ENCODE measurements at regions not wholly inside any gene's neighbourhood (a gene's known extent, or its start where the extent isn't known, plus 50 kb on each side); places are given as distances from the start of the nearest gene placed in this dataset.
A peak's percentile ranks its signal among the peaks of the same experiment; 100 is the strongest.

GRCh38 chr15:81685237-81685636, 311.2 kb upstream of the TMC3 start:
- ATAC-seq (ENCODE audit: low read depth), result peak; percentile 46; the same call in 1 of the 3 replicates
- H3K36me3 ChIP-seq (ENCODE audit: low read depth), result no peaks in the 10 kb centered on the region
- H3K27me3 ChIP-seq (ENCODE audit: insufficient read depth, poor library complexity, severe bottlenecking), result peaks cover 13% of the 10 kb centered on the region
- no peak overlapping the region for H3K4me3 ChIP-seq (ENCODE audit: severe bottlenecking)
- TF ChIP-seq CTCF (IDR thresholded peaks at IDR 0.05; ENCODE audit: poor library complexity, severe bottlenecking), result no peak
- H3K4me1 ChIP-seq (ENCODE audit: insufficient read depth, poor library complexity, severe bottlenecking), result no peaks in the 10 kb centered on the region
- DNase-seq (ENCODE audit: low spot score), result no peak
- no peak overlapping the region for H3K27ac ChIP-seq (ENCODE audit: poor library complexity, severe bottlenecking)
- H3K9me3 ChIP-seq (ENCODE audit: severe bottlenecking), result peaks cover 4% of the 10 kb centered on the region

GRCh38 chr15:81680829-81681228, 306.8 kb upstream of the TMC3 start:
- H3K27me3 ChIP-seq (ENCODE audit: insufficient read depth, poor library complexity, severe bottlenecking), result peaks cover 7% of the 10 kb centered on the region
- no peak overlapping the region for H3K4me3 ChIP-seq (ENCODE audit: severe bottlenecking)
- DNase-seq (ENCODE audit: low spot score) (no peak), ATAC-seq (ENCODE audit: low read depth) (no peak)
- no peaks in the 10 kb centered on the region for H3K4me1 ChIP-seq (ENCODE audit: insufficient read depth, poor library complexity, severe bottlenecking)
- TF ChIP-seq CTCF (IDR thresholded peaks at IDR 0.05; ENCODE audit: poor library complexity, severe bottlenecking), result no peak
- peaks cover 4% of the 10 kb centered on the region for H3K9me3 ChIP-seq (ENCODE audit: severe bottlenecking)
- no peaks in the 10 kb centered on the region for H3K36me3 ChIP-seq (ENCODE audit: low read depth)
- no peak overlapping the region for H3K27ac ChIP-seq (ENCODE audit: poor library complexity, severe bottlenecking)

- ATAC-seq (ENCODE audit: low read depth), result 0 out of 3 replicates have a peak, but pooled peaks have one; percentile 19
- Histone ChIP-seq H3K4me1 (ENCODE audit: insufficient read depth, poor library complexity, severe bottlenecking) (peaks cover 4% of the 10 kb centered on the region), H3K4me3 (ENCODE audit: severe bottlenecking) (no peak overlapping the region), H3K36me3 (ENCODE audit: low read depth) (no peaks in the 10 kb centered on the region), H3K27me3 (ENCODE audit: insufficient read depth, poor library complexity, severe bottlenecking) (peaks cover 3% of the 10 kb centered on the region), H3K27ac (ENCODE audit: poor library complexity, severe bottlenecking) (no peak overlapping the region), H3K9me3 (ENCODE audit: severe bottlenecking) (no peaks in the 10 kb centered on the region)
- no peak for DNase-seq (ENCODE audit: low spot score)
- TF ChIP-seq CTCF (IDR thresholded peaks at IDR 0.05; ENCODE audit: poor library complexity, severe bottlenecking), result no peak
Measured at GRCh38 chr15:81666839-81667238, 292.8 kb upstream of the TMC3 start.

- H3K27ac ChIP-seq (ENCODE audit: poor library complexity, severe bottlenecking), result no peak overlapping the region
- H3K4me1 ChIP-seq (ENCODE audit: insufficient read depth, poor library complexity, severe bottlenecking), result no peaks in the 10 kb centered on the region
- DNase-seq (ENCODE audit: low spot score) (no peak), ATAC-seq (ENCODE audit: low read depth) (no peak)
- no peaks in the 10 kb centered on the region for H3K9me3 ChIP-seq (ENCODE audit: severe bottlenecking)
- no peak for TF ChIP-seq CTCF (IDR thresholded peaks at IDR 0.05; ENCODE audit: poor library complexity, severe bottlenecking)
- H3K27me3 ChIP-seq (ENCODE audit: insufficient read depth, poor library complexity, severe bottlenecking), result peaks cover 11% of the 10 kb centered on the region
- H3K4me3 ChIP-seq (ENCODE audit: severe bottlenecking), result no peak overlapping the region
- no peaks in the 10 kb centered on the region for H3K36me3 ChIP-seq (ENCODE audit: low read depth)
Measured at GRCh38 chr15:81660976-81661375, 287.0 kb upstream of the TMC3 start.

GRCh38 chr15:81653259-81653658, 279.2 kb upstream of the TMC3 start:
- TF ChIP-seq CTCF (IDR thresholded peaks at IDR 0.05; ENCODE audit: poor library complexity, severe bottlenecking), result no peak
- ATAC-seq (ENCODE audit: low read depth) (no peak), DNase-seq (ENCODE audit: low spot score) (no peak)
- Histone ChIP-seq H3K4me3 (ENCODE audit: severe bottlenecking) (no peak overlapping the region), H3K27ac (ENCODE audit: poor library complexity, severe bottlenecking) (no peak overlapping the region), H3K4me1 (ENCODE audit: insufficient read depth, poor library complexity, severe bottlenecking) (no peaks in the 10 kb centered on the region), H3K9me3 (ENCODE audit: severe bottlenecking) (no peaks in the 10 kb centered on the region), H3K36me3 (ENCODE audit: low read depth) (no peaks in the 10 kb centered on the region), H3K27me3 (ENCODE audit: insufficient read depth, poor library complexity, severe bottlenecking) (peaks cover 8% of the 10 kb centered on the region)

All from RWPE2 (cell line).